Activated effector memory CD4-positive, alpha-beta T cell treated with anti-CD3 and anti-CD28 coated beads, Interleukin-2, amount 50 U/mL, for 16 hours (primary cell): ENCODE measurements at regions not wholly inside any gene's neighbourhood (a gene's known extent, or its start where the extent isn't known, plus 50 kb on each side); places are given as distances from the start of the nearest gene placed in this dataset.
"Not testable (repeated sequence)": the region's sequence is repeated elsewhere in the genome, so short reads cannot be mapped to it uniquely, and the experiment has no call there.

Experiments used
- DNase-seq: peaks from one replicate; pipeline ENCODE4 v3.0.0-alpha.2; 2020

GRCh38 chrX:3881898-3882552 lies 168.6 kb upstream of the PRKX start:
- not testable (repeated sequence) for DNase-seq

GRCh38 chrX:3881255-3881895 lies 167.9 kb upstream of the PRKX start:
- DNase-seq, result not testable (repeated sequence)

- not testable (repeated sequence) for DNase-seq
Observed at GRCh38 chrX:3876393-3876792, 162.9 kb upstream of the PRKX start.

- not testable (repeated sequence) for DNase-seq
Observed at GRCh38 chrX:3875638-3876037, 162.2 kb upstream of the PRKX start.

GRCh38 chrX:3872226-3872879 lies 158.9 kb upstream of the PRKX start:
- not testable (repeated sequence) for DNase-seq

GRCh38 chrX:3867067-3867831 lies 153.8 kb upstream of the PRKX start:
- not testable (repeated sequence) for DNase-seq

GRCh38 chrX:3858332-3858731 lies 144.9 kb upstream of the PRKX start:
- DNase-seq, result not testable (repeated sequence)

GRCh38 chrX:3843522-3844145 lies 130.2 kb upstream of the PRKX start:
- not testable (repeated sequence) for DNase-seq

GRCh38 chrX:3842822-3843521 lies 129.5 kb upstream of the PRKX start:
- peak; percentile 63 for DNase-seq

- DNase-seq, result not testable (repeated sequence)
Observed at GRCh38 chrX:3838754-3839153, 125.3 kb upstream of the PRKX start.

GRCh38 chrX:3837958-3838643 lies 124.7 kb upstream of the PRKX start:
- DNase-seq, result not testable (repeated sequence)

- DNase-seq, result not testable (repeated sequence)
Observed at GRCh38 chrX:3837211-3837610, 123.8 kb upstream of the PRKX start.

GRCh38 chrX:3833761-3834542 lies 120.5 kb upstream of the PRKX start:
- not testable (repeated sequence) for DNase-seq

GRCh38 chrX:3830020-3830419 lies 116.6 kb upstream of the PRKX start:
- not testable (repeated sequence) for DNase-seq

- not testable (repeated sequence) for DNase-seq
Observed at GRCh38 chrX:3829041-3829531, 115.6 kb upstream of the PRKX start.

GRCh38 chrX:3828378-3829040 lies 115.1 kb upstream of the PRKX start:
- DNase-seq, result not testable (repeated sequence)

GRCh38 chrX:3824008-3824407 lies 110.6 kb upstream of the PRKX start:
- DNase-seq, result not testable (repeated sequence)

GRCh38 chrX:3820167-3820566 lies 106.7 kb upstream of the PRKX start:
- no peak for DNase-seq

- not testable (repeated sequence) for DNase-seq
Observed at GRCh38 chrX:3817480-3817879, 104.0 kb upstream of the PRKX start.
